Activated naive CD4-positive, alpha-beta T cell treated with anti-CD3 and anti-CD28 coated beads for 36 hours (primary cell): ENCODE measurements at regions not wholly inside any gene's neighbourhood (a gene's known extent, or its start where the extent isn't known, plus 50 kb on each side); places are given as distances from the start of the nearest gene placed in this dataset.

Source experiments
- CTCF ChIA-PET: fragments of 350-600 bp; sonication (Branson Sonifier 250); formaldehyde crosslinking; loops from one replicate; lab custom pipeline; 2021; ENCODE audit warnings: antibody characterized with exemption; lab: Charles Lee
- DNase-seq: peaks from one replicate; pipeline ENCODE4 v3.0.0-alpha.2; 2020
- H3K27ac Mint-ChIP-seq: one replicate; pipeline ENCODE4 v1.8.0; 2021; ENCODE audit warnings: mild to moderate bottlenecking, mixed read lengths
- H3K27me3 Mint-ChIP-seq: one replicate; pipeline ENCODE4 v1.8.0; 2021; ENCODE audit warnings: low read depth, mixed read lengths
- H3K36me3 Mint-ChIP-seq: one replicate; pipeline ENCODE4 v1.8.0; 2021; ENCODE audit warnings: low read depth, mixed read lengths
- H3K4me1 Mint-ChIP-seq: one replicate; pipeline ENCODE4 v1.8.0; 2021; ENCODE audit warnings: low read depth, mixed read lengths
- H3K4me3 Mint-ChIP-seq: one replicate; pipeline ENCODE4 v1.8.0; 2021; ENCODE audit warnings: mild to moderate bottlenecking, moderate library complexity, mixed read lengths
- H3K9me3 Mint-ChIP-seq: one replicate; pipeline ENCODE4 v1.8.0; 2021; ENCODE audit warnings: mixed read lengths
- intact Hi-C: fragments of 100-400 bp; cut with micrococcal nuclease; formaldehyde crosslinking; loops from one replicate; pipeline ENCODE4 v1.15.1; 2023

GRCh38 chr7:84497873-84498272 is 303.3 kb upstream of the SEMA3A start:
- intact Hi-C loops = no loop called here
- H3K9me3 Mint-ChIP-seq = no peaks in the 10 kb centered on the region
- H3K27me3 Mint-ChIP-seq = no peaks in the 10 kb centered on the region
- H3K4me1 Mint-ChIP-seq = no peaks in the 10 kb centered on the region
- no peak for DNase-seq
- CTCF ChIA-PET = no interaction called here
- H3K27ac Mint-ChIP-seq = no peak overlapping the region
- no peak overlapping the region for H3K4me3 Mint-ChIP-seq
- H3K36me3 Mint-ChIP-seq = no peaks in the 10 kb centered on the region

- Mint-ChIP-seq H3K36me3 (no peaks in the 10 kb centered on the region), H3K4me1 (no peaks in the 10 kb centered on the region), H3K4me3 (no peak overlapping the region), H3K9me3 (no peaks in the 10 kb centered on the region), H3K27me3 (peaks cover 5% of the 10 kb centered on the region), H3K27ac (no peak overlapping the region)
- no peak for DNase-seq
- intact Hi-C loops = no loop called here
- CTCF ChIA-PET = no interaction called here
These were observed 300.5 kb upstream of the SEMA3A start for GRCh38 chr7:84495128-84495527.

- intact Hi-C loops = no loop called here
- Mint-ChIP-seq H3K9me3 (no peaks in the 10 kb centered on the region), H3K4me1 (no peaks in the 10 kb centered on the region), H3K36me3 (no peaks in the 10 kb centered on the region), H3K4me3 (no peak overlapping the region), H3K27ac (no peak overlapping the region), H3K27me3 (peaks cover 5% of the 10 kb centered on the region)
- CTCF ChIA-PET = no interaction called here
- DNase-seq = no peak
These were observed 297.8 kb upstream of the SEMA3A start for GRCh38 chr7:84492098-84493034.

- intact Hi-C loops = no loop called here
- CTCF ChIA-PET = interaction anchor here (0.7 kb wide), 1 partner anchor 10 kb away, joined by 3 read pairs; no protein-coding TSS in a partner anchor
- H3K9me3 Mint-ChIP-seq = no peaks in the 10 kb centered on the region
- no peaks in the 10 kb centered on the region for H3K4me1 Mint-ChIP-seq
- H3K4me3 Mint-ChIP-seq = no peak overlapping the region
- no peak overlapping the region for H3K27ac Mint-ChIP-seq
- peaks cover 5% of the 10 kb centered on the region for H3K27me3 Mint-ChIP-seq
- H3K36me3 Mint-ChIP-seq = no peaks in the 10 kb centered on the region
- no peak for DNase-seq
These were observed 296.1 kb upstream of the SEMA3A start for GRCh38 chr7:84490661-84491060.

GRCh38 chr7:84484502-84485079 is 290.0 kb upstream of the SEMA3A start:
- no peak overlapping the region for H3K4me3 Mint-ChIP-seq
- H3K27me3 Mint-ChIP-seq = no peaks in the 10 kb centered on the region
- H3K4me1 Mint-ChIP-seq = no peaks in the 10 kb centered on the region
- no peak overlapping the region for H3K27ac Mint-ChIP-seq
- intact Hi-C loops = no loop called here
- CTCF ChIA-PET = no interaction called here
- H3K9me3 Mint-ChIP-seq = no peaks in the 10 kb centered on the region
- no peak for DNase-seq
- H3K36me3 Mint-ChIP-seq = no peaks in the 10 kb centered on the region

- Mint-ChIP-seq H3K4me1 (no peaks in the 10 kb centered on the region), H3K36me3 (no peaks in the 10 kb centered on the region), H3K4me3 (no peak overlapping the region), H3K27me3 (peaks cover 4% of the 10 kb centered on the region), H3K9me3 (no peaks in the 10 kb centered on the region), H3K27ac (no peak overlapping the region)
- no peak for DNase-seq
- intact Hi-C loops = no loop called here
- CTCF ChIA-PET = no interaction called here
These were observed 287.9 kb upstream of the SEMA3A start for GRCh38 chr7:84482476-84482875.

- peaks cover 4% of the 10 kb centered on the region for H3K27me3 Mint-ChIP-seq
- CTCF ChIA-PET = no interaction called here
- H3K27ac Mint-ChIP-seq = no peak overlapping the region
- H3K36me3 Mint-ChIP-seq = no peaks in the 10 kb centered on the region
- H3K4me3 Mint-ChIP-seq = no peak overlapping the region
- DNase-seq = no peak
- no peaks in the 10 kb centered on the region for H3K9me3 Mint-ChIP-seq
- intact Hi-C loops = no loop called here
- no peaks in the 10 kb centered on the region for H3K4me1 Mint-ChIP-seq
These were observed 284.5 kb upstream of the SEMA3A start for GRCh38 chr7:84479059-84479458.

GRCh38 chr7:84477786-84478478 is 283.3 kb upstream of the SEMA3A start:
- Mint-ChIP-seq H3K27ac (no peak overlapping the region), H3K9me3 (no peaks in the 10 kb centered on the region), H3K4me3 (no peak overlapping the region), H3K27me3 (peaks cover 4% of the 10 kb centered on the region), H3K4me1 (no peaks in the 10 kb centered on the region), H3K36me3 (no peaks in the 10 kb centered on the region)
- DNase-seq = no peak
- intact Hi-C loops = no loop called here
- CTCF ChIA-PET = no interaction called here

- Mint-ChIP-seq H3K36me3 (no peaks in the 10 kb centered on the region), H3K9me3 (no peaks in the 10 kb centered on the region), H3K27ac (no peak overlapping the region), H3K4me3 (no peak overlapping the region), H3K4me1 (no peaks in the 10 kb centered on the region), H3K27me3 (peaks cover 4% of the 10 kb centered on the region)
- CTCF ChIA-PET = no interaction called here
- no peak for DNase-seq
- intact Hi-C loops = no loop called here
These were observed 279.8 kb upstream of the SEMA3A start for GRCh38 chr7:84474436-84474835.

- Mint-ChIP-seq H3K27ac (no peak overlapping the region), H3K4me1 (no peaks in the 10 kb centered on the region), H3K4me3 (no peak overlapping the region), H3K27me3 (peaks cover 2% of the 10 kb centered on the region), H3K36me3 (no peaks in the 10 kb centered on the region), H3K9me3 (no peaks in the 10 kb centered on the region)
- DNase-seq = no peak
- intact Hi-C loops = no loop called here
- CTCF ChIA-PET = no interaction called here
These were observed 277.0 kb upstream of the SEMA3A start for GRCh38 chr7:84471576-84471975.

GRCh38 chr7:84469034-84469433 is 274.4 kb upstream of the SEMA3A start:
- intact Hi-C loops = loop anchor here (10.0 kb wide), 1 partner anchor 556 kb away; no protein-coding TSS in a partner anchor
- DNase-seq = no peak
- H3K27ac Mint-ChIP-seq = no peak overlapping the region
- H3K27me3 Mint-ChIP-seq = peaks cover 2% of the 10 kb centered on the region
- no peaks in the 10 kb centered on the region for H3K9me3 Mint-ChIP-seq
- H3K4me1 Mint-ChIP-seq = no peaks in the 10 kb centered on the region
- no peaks in the 10 kb centered on the region for H3K36me3 Mint-ChIP-seq
- CTCF ChIA-PET = no interaction called here
- H3K4me3 Mint-ChIP-seq = no peak overlapping the region

GRCh38 chr7:84462259-84462658 is 267.7 kb upstream of the SEMA3A start:
- Mint-ChIP-seq H3K9me3 (no peaks in the 10 kb centered on the region), H3K27ac (no peak overlapping the region), H3K27me3 (no peaks in the 10 kb centered on the region), H3K4me1 (no peaks in the 10 kb centered on the region), H3K36me3 (no peaks in the 10 kb centered on the region), H3K4me3 (no peak overlapping the region)
- intact Hi-C loops = loop anchor here (10.0 kb wide), 1 partner anchor 563 kb away; no protein-coding TSS in a partner anchor
- DNase-seq = no peak
- CTCF ChIA-PET = no interaction called here
